MM.1S (cell line): ENCODE measurements at regions not wholly inside any gene's neighbourhood (a gene's known extent, or its start where the extent isn't known, plus 50 kb on each side); places are given as distances from the start of the nearest gene placed in this dataset.

Experiments
- DNase-seq: peaks from one replicate; pipeline ENCODE4 v3.0.0-alpha.2; 2015
- H2AFZ ChIP-seq: fragments of 300-600 bp; sonication (generic); 2 replicates; pipeline ENCODE4 v1.6.0; 2016; ENCODE audit warnings: antibody characterized with exemption, low read length
- H3F3A ChIP-seq: fragments of 300-600 bp; sonication (generic); 2 replicates; pipeline ENCODE4 v1.6.1; 2016; ENCODE audit warnings: mild to moderate bottlenecking, antibody characterized with exemption, low read length, moderate library complexity, mixed read lengths; ENCODE audit not compliant: insufficient read depth
- H3K27ac ChIP-seq: fragments of 300-600 bp; sonication (generic); 2 replicates; pipeline ENCODE4 v1.5.1; 2016; ENCODE audit warnings: mild to moderate bottlenecking, low read length
- H3K27me3 ChIP-seq: fragments of 300-600 bp; sonication (generic); replicated peaks from 2 replicates; pipeline ENCODE4 v1.6.0; 2016; ENCODE audit warnings: low read length; ENCODE audit not compliant: insufficient read depth
- H3K36me3 ChIP-seq: fragments of 300-600 bp; sonication (generic); replicated peaks from 2 replicates; pipeline ENCODE4 v1.6.1; 2016; ENCODE audit warnings: mild to moderate bottlenecking, low read length, mixed read lengths; ENCODE audit not compliant: insufficient read depth
- H3K4me1 ChIP-seq: fragments of 300-600 bp; sonication (generic); 2 replicates; pipeline ENCODE4 v1.6.1; 2016; ENCODE audit warnings: low read length, mixed read lengths
- H3K4me2 ChIP-seq: fragments of 300-600 bp; sonication (generic); 2 replicates; pipeline ENCODE4 v1.6.0; 2016; ENCODE audit warnings: low read depth, low read length
- H3K4me3 ChIP-seq: fragments of 300-600 bp; sonication (generic); 2 replicates; pipeline ENCODE4 v1.5.1; 2016; ENCODE audit warnings: low read length, mixed read lengths
- H3K79me2 ChIP-seq: fragments of 300-600 bp; sonication (generic); 2 replicates; pipeline ENCODE4 v1.6.1; 2016; ENCODE audit warnings: mixed run types, low read length, mixed read lengths
- H3K9ac ChIP-seq: fragments of 300-600 bp; sonication (generic); 2 replicates; pipeline ENCODE4 v1.6.1; 2016; ENCODE audit warnings: low read length, mixed read lengths
- H3K9me2 ChIP-seq: fragments of 300-600 bp; sonication (generic); replicated peaks from 2 replicates; pipeline ENCODE4 v1.6.1; 2016; ENCODE audit warnings: mild to moderate bottlenecking, low read length, mixed read lengths; ENCODE audit not compliant: insufficient read depth
- H3K9me3 ChIP-seq: fragments of 300-600 bp; sonication (generic); replicated peaks from 2 replicates; pipeline ENCODE4 v1.6.1; 2016; ENCODE audit warnings: mild to moderate bottlenecking, low read length, mixed read lengths; ENCODE audit not compliant: insufficient read depth
- H4K20me1 ChIP-seq: fragments of 300-600 bp; sonication (generic); 2 replicates; pipeline ENCODE4 v1.6.1; 2016; ENCODE audit warnings: mild to moderate bottlenecking, low read length, moderate library complexity, mixed read lengths; ENCODE audit not compliant: insufficient read depth
- EZH2 ChIP-seq: fragments of 300-600 bp; sonication (generic); optimal IDR thresholded peaks from 2 replicates; pipeline ENCODE3; 2017; ENCODE audit warnings: low read depth, mild to moderate bottlenecking, antibody characterized with exemption, low read length, mixed read lengths
- EZH2phosphoT487 ChIP-seq: fragments of 300-600 bp; sonication (generic); IDR thresholded peaks from 2 replicates; pipeline ENCODE4 v1.6.1; 2018; ENCODE audit warnings: antibody characterized with exemption, low read length
- TF ChIP-seq, protein P1 (sequence below): fragments of 300-600 bp; sonication (generic); IDR thresholded peaks from 2 replicates; pipeline ENCODE4 v1.5.1; 2016; ENCODE audit warnings: antibody characterized with exemption, low read length, mixed read lengths

DNA sequence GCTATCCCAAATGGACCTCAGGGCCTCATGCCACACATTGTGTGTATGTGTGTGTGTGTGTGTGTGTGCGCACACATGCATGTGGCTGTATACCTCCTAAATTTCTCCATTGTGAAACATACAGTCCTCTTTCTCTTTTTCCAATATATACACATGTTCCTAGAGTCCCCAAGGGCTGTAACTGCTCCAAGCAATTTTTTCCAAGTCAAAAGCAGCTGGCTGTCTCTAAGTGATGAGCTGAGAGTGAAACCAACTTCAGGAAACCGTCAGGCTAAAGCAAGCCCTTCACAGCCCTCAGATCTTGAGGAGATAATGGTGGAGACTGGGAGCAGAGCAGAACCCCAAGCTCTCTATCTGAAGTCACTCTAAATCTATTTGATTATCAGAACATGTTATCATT is 496.1 kb upstream of the DIPK2B start:
- no peak overlapping the region for H3K9ac ChIP-seq
- no peak overlapping the region for H3K27ac ChIP-seq
- no peaks in the 10 kb centered on the region for H3K4me1 ChIP-seq
- no peak overlapping the region for H2AFZ ChIP-seq
- H3K4me3 ChIP-seq: no peak overlapping the region
- no peaks in the 10 kb centered on the region for H3K36me3 ChIP-seq
- no peaks in the 10 kb centered on the region for H4K20me1 ChIP-seq
- DNase-seq: no peak
- H3K4me2 ChIP-seq: no peak overlapping the region
- no peaks in the 10 kb centered on the region for H3K9me3 ChIP-seq
- no peaks in the 10 kb centered on the region for H3F3A ChIP-seq
- H3K27me3 ChIP-seq: no peaks in the 10 kb centered on the region
- H3K9me2 ChIP-seq: no peaks in the 10 kb centered on the region
- TF ChIP-seq, protein P1, sequence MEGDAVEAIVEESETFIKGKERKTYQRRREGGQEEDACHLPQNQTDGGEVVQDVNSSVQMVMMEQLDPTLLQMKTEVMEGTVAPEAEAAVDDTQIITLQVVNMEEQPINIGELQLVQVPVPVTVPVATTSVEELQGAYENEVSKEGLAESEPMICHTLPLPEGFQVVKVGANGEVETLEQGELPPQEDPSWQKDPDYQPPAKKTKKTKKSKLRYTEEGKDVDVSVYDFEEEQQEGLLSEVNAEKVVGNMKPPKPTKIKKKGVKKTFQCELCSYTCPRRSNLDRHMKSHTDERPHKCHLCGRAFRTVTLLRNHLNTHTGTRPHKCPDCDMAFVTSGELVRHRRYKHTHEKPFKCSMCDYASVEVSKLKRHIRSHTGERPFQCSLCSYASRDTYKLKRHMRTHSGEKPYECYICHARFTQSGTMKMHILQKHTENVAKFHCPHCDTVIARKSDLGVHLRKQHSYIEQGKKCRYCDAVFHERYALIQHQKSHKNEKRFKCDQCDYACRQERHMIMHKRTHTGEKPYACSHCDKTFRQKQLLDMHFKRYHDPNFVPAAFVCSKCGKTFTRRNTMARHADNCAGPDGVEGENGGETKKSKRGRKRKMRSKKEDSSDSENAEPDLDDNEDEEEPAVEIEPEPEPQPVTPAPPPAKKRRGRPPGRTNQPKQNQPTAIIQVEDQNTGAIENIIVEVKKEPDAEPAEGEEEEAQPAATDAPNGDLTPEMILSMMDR: no peak
- no peak for TF ChIP-seq EZH2phosphoT487
- no peak for TF ChIP-seq EZH2
- no peaks in the 10 kb centered on the region for H3K79me2 ChIP-seq

DNA sequence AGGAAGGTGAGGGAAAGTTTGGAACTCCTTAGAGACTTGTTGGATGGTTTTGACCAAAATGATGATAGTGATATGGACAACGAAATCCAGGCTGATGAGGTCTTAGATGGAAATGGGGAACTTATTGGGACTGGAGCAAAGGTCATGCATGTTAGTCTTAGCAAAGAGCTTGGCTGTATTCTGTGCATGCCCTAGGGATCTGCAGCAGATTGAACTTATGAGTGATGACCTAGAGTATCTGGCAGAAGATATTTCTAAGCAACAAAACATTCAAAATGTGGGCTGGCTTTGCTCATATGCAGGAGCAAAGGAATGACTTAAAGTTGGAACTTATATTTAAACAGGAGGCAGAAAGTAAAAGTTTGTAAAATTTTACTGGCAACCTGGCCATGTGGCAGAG is 489.3 kb upstream of the DIPK2B start:
- Histone ChIP-seq H3K4me3 (no peak overlapping the region), H3K9ac (no peak overlapping the region), H3K9me2 (no peaks in the 10 kb centered on the region), H2AFZ (no peak overlapping the region), H3K4me1 (no peaks in the 10 kb centered on the region), H3K79me2 (no peaks in the 10 kb centered on the region), H3K9me3 (no peaks in the 10 kb centered on the region), H3K36me3 (no peaks in the 10 kb centered on the region), H3F3A (no peaks in the 10 kb centered on the region), H4K20me1 (no peaks in the 10 kb centered on the region), H3K27ac (no peak overlapping the region), H3K4me2 (no peak overlapping the region), H3K27me3 (no peaks in the 10 kb centered on the region)
- no peak for DNase-seq
- TF ChIP-seq, protein P1: no peak
- TF ChIP-seq EZH2 (no peak), EZH2phosphoT487 (no peak)

DNA sequence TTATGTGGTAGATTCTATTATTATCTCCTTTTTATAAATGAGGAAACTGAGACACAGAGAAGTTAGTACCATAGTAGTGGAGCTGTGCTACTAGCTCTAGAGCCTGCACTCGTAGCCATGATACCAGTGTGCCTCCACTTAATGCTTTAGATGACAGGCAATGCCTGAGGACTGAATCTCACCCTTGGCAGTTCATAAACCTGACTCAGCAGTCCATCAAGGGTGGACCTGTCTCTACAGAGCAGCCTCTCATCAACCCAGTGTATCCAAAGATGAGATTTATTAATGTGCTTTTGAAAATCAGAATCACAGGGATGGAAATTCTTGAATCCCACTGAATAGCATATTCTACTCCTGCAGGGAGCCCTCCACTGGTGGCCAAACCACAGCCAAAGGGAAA is 483.2 kb upstream of the DIPK2B start:
- Histone ChIP-seq H3F3A (no peaks in the 10 kb centered on the region), H2AFZ (no peak overlapping the region), H3K27ac (no peak overlapping the region), H3K4me3 (no peak overlapping the region), H3K79me2 (no peaks in the 10 kb centered on the region), H3K4me1 (no peaks in the 10 kb centered on the region), H3K9me3 (no peaks in the 10 kb centered on the region), H3K36me3 (no peaks in the 10 kb centered on the region), H3K9me2 (no peaks in the 10 kb centered on the region), H3K4me2 (no peak overlapping the region), H3K9ac (no peak overlapping the region), H3K27me3 (no peaks in the 10 kb centered on the region), H4K20me1 (no peaks in the 10 kb centered on the region)
- no peak for DNase-seq
- TF ChIP-seq EZH2 (no peak), EZH2phosphoT487 (no peak)
- TF ChIP-seq, protein P1: no peak
